SU-DHL-6 (cell line): ENCODE measurements at regions not wholly inside any gene's neighbourhood (a gene's known extent, or its start where the extent isn't known, plus 50 kb on each side); places are given as distances from the start of the nearest gene placed in this dataset.

Experiments used
- H2AFZ ChIP-seq: fragments of 200-600 bp; sonication (generic); 2 replicates; pipeline ENCODE4 v1.6.1; 2014; ENCODE audit warnings: low read depth, mild to moderate bottlenecking, moderate library complexity, mixed read lengths, antibody characterized with exemption, low read length; ENCODE audit not compliant: severe bottlenecking
- H3F3A ChIP-seq: fragments of 200-600 bp; shearing (Covaris generic); 2 replicates; pipeline ENCODE4 v1.6.0; 2016; ENCODE audit warnings: antibody characterized with exemption, mild to moderate bottlenecking; ENCODE audit not compliant: insufficient read depth
- H3K27ac ChIP-seq: fragments of 200-600 bp; sonication (generic); 2 replicates; pipeline ENCODE4 v1.5.1; 2016; ENCODE audit warnings: low read depth, mild to moderate bottlenecking, low read length, moderate library complexity, mixed read lengths
- H3K27me3 ChIP-seq: fragments of 200-600 bp; sonication (generic), shearing (Covaris generic); 2 replicates; pipeline ENCODE4 v1.6.0; 2014; ENCODE audit warnings: mild to moderate bottlenecking, low read length
- H3K36me3 ChIP-seq: fragments of 200-600 bp; sonication (generic); 2 replicates; pipeline ENCODE4 v1.6.1; 2014; ENCODE audit warnings: mild to moderate bottlenecking, low read length, mixed read lengths
- H3K4me2 ChIP-seq: fragments of 300-600, 200-600 bp; shearing (Covaris generic), sonication (generic); 2 replicates; pipeline ENCODE4 v1.6.0; 2014; ENCODE audit warnings: low read length, low read depth, mild to moderate bottlenecking; ENCODE audit not compliant: poor library complexity, severe bottlenecking
- H3K4me3 ChIP-seq: fragments of 200-600 bp; sonication (generic); 2 replicates; pipeline ENCODE4 v1.5.1; 2014; ENCODE audit warnings: antibody characterized with exemption, low read length, mild to moderate bottlenecking, mixed read lengths; ENCODE audit not compliant: insufficient read depth, poor library complexity, severe bottlenecking
- H3K79me2 ChIP-seq: fragments of 200-600 bp; sonication (generic); 2 replicates; pipeline ENCODE4 v1.6.1; 2014; ENCODE audit warnings: mild to moderate bottlenecking, low read length, moderate library complexity; ENCODE audit not compliant: insufficient read depth
- H3K9ac ChIP-seq: fragments of 200-600 bp; sonication (generic); 2 replicates; pipeline ENCODE4 v1.7.0; 2014; ENCODE audit warnings: mild to moderate bottlenecking, low read length
- H3K9me2 ChIP-seq: fragments of 200-600 bp; sonication (generic); replicated peaks from 2 replicates; pipeline ENCODE4 v1.6.1; 2014; ENCODE audit warnings: low read length; ENCODE audit not compliant: insufficient read depth
- H3K9me3 ChIP-seq: fragments of 200-600 bp; sonication (generic); 2 replicates; pipeline ENCODE4 v1.6.1; 2014; ENCODE audit warnings: low read length, mixed read lengths; ENCODE audit not compliant: insufficient read depth
- H4K20me1 ChIP-seq: fragments of 200-600 bp; sonication (generic); 2 replicates; pipeline ENCODE4 v1.6.1; 2014; ENCODE audit warnings: low read depth, mild to moderate bottlenecking, antibody characterized with exemption, low read length, moderate library complexity, mixed read lengths
- CTCF ChIP-seq: fragments of 200-600 bp; sonication (generic); IDR thresholded peaks from one replicate; pipeline ENCODE4 v1.5.1; 2017; ENCODE audit warnings: antibody characterized with exemption, mild to moderate bottlenecking, low read length, moderate library complexity; ENCODE audit not compliant: insufficient read depth, poor library complexity, severe bottlenecking
- EZH2phosphoT487 ChIP-seq: fragments of 200-600 bp; sonication (generic), shearing (Covaris generic); conservative IDR thresholded peaks from 2 replicates; pipeline ENCODE4 v1.6.1; 2018; ENCODE audit warnings: mild to moderate bottlenecking, antibody characterized with exemption, low read length, moderate library complexity, mixed read lengths

GRCh38 chr4:133476063-133476462 is 327.0 kb downstream of the PCDH10 start:
- Histone ChIP-seq H3F3A (no peaks in the 10 kb centered on the region), H3K27me3 (no peaks in the 10 kb centered on the region), H2AFZ (no peak overlapping the region), H3K9me3 (no peaks in the 10 kb centered on the region), H3K27ac (no peak overlapping the region), H3K9ac (no peak overlapping the region), H3K36me3 (no peaks in the 10 kb centered on the region), H3K4me3 (no peak overlapping the region), H3K4me2 (no peak overlapping the region), H4K20me1 (no peaks in the 10 kb centered on the region), H3K79me2 (no peaks in the 10 kb centered on the region), H3K9me2 (no peaks in the 10 kb centered on the region)
- TF ChIP-seq CTCF (no peak), EZH2phosphoT487 (no peak)

GRCh38 chr4:133474501-133474900 is 325.4 kb downstream of the PCDH10 start:
- Histone ChIP-seq H3K9ac (no peak overlapping the region), H3K27ac (no peak overlapping the region), H3K36me3 (no peaks in the 10 kb centered on the region), H3K79me2 (no peaks in the 10 kb centered on the region), H3K27me3 (no peaks in the 10 kb centered on the region), H2AFZ (no peak overlapping the region), H3K9me3 (no peaks in the 10 kb centered on the region), H3K4me3 (no peak overlapping the region), H3F3A (no peaks in the 10 kb centered on the region), H4K20me1 (no peaks in the 10 kb centered on the region), H3K9me2 (no peaks in the 10 kb centered on the region), H3K4me2 (no peak overlapping the region)
- no peak for TF ChIP-seq CTCF
- TF ChIP-seq EZH2phosphoT487 = no peak

- no peak overlapping the region for H3K4me3 ChIP-seq
- H3K9me3 ChIP-seq = no peaks in the 10 kb centered on the region
- H4K20me1 ChIP-seq = no peaks in the 10 kb centered on the region
- H3K9me2 ChIP-seq = no peaks in the 10 kb centered on the region
- no peak overlapping the region for H2AFZ ChIP-seq
- H3K27me3 ChIP-seq = no peaks in the 10 kb centered on the region
- H3K9ac ChIP-seq = no peak overlapping the region
- no peaks in the 10 kb centered on the region for H3K36me3 ChIP-seq
- no peak overlapping the region for H3K4me2 ChIP-seq
- TF ChIP-seq CTCF = no peak
- no peak for TF ChIP-seq EZH2phosphoT487
- H3K27ac ChIP-seq = no peak overlapping the region
- no peaks in the 10 kb centered on the region for H3K79me2 ChIP-seq
- no peaks in the 10 kb centered on the region for H3F3A ChIP-seq
Observed at GRCh38 chr4:133472244-133472643, 323.1 kb downstream of the PCDH10 start.
